RPMI7951 (cell line): ENCODE measurements at regions not wholly inside any gene's neighbourhood (a gene's known extent, or its start where the extent isn't known, plus 50 kb on each side); places are given as distances from the start of the nearest gene placed in this dataset.
A peak's percentile ranks its signal among the peaks of the same experiment; 100 is the strongest.
"Not testable (repeated sequence)": the region's sequence is repeated elsewhere in the genome, so short reads cannot be mapped to it uniquely, and the experiment has no call there.

Source experiments
- DNase-seq: peaks from one replicate; pipeline ENCODE4 v3.0.0-alpha.2; 2012; ENCODE audit warnings: low read depth

GRCh38 chr3:137116619-137117018 lies 158.8 kb downstream of the IL20RB start:
- DNase-seq: no peak

GRCh38 chr3:137121704-137122314 lies 164.0 kb downstream of the IL20RB start:
- DNase-seq: peak; percentile 43

GRCh38 chr3:137131081-137131480 lies 173.3 kb downstream of the IL20RB start:
- no peak for DNase-seq

- DNase-seq: no peak
Observed at GRCh38 chr3:137134431-137134830, 176.6 kb downstream of the IL20RB start.

GRCh38 chr3:137148406-137148805 lies 190.6 kb downstream of the IL20RB start:
- DNase-seq: no peak

GRCh38 chr3:137148917-137149316 lies 191.1 kb downstream of the IL20RB start:
- no peak for DNase-seq

GRCh38 chr3:137150825-137151224 lies 193.0 kb downstream of the IL20RB start:
- DNase-seq: no peak

- DNase-seq: peak; percentile 16
Observed at GRCh38 chr3:137153046-137153445, 195.3 kb downstream of the IL20RB start.

- peak; percentile 10 for DNase-seq
Observed at GRCh38 chr3:137163241-137163871, 205.6 kb downstream of the IL20RB start.

GRCh38 chr3:137163958-137164357 lies 206.2 kb downstream of the IL20RB start:
- DNase-seq: no peak

GRCh38 chr3:137165117-137165806 lies 207.5 kb downstream of the IL20RB start:
- DNase-seq: peak; percentile 85

- no peak for DNase-seq
Observed at GRCh38 chr3:137171834-137172603, 214.2 kb downstream of the IL20RB start.

- no peak for DNase-seq
Observed at GRCh38 chr3:137172728-137173127, 214.9 kb downstream of the IL20RB start.

- no peak for DNase-seq
Observed at GRCh38 chr3:137174514-137174913, 216.7 kb downstream of the IL20RB start.

GRCh38 chr3:137180220-137180619 lies 222.4 kb downstream of the IL20RB start:
- no peak for DNase-seq

- DNase-seq: no peak
Observed at GRCh38 chr3:137191133-137191923, 233.5 kb downstream of the IL20RB start.

GRCh38 chr3:137191951-137192350 lies 234.2 kb downstream of the IL20RB start:
- DNase-seq: no peak

GRCh38 chr3:137194301-137194700 lies 236.5 kb downstream of the IL20RB start:
- no peak for DNase-seq

GRCh38 chr3:137198374-137198773 lies 240.6 kb downstream of the IL20RB start:
- DNase-seq: not testable (repeated sequence)

- DNase-seq: no peak
Observed at GRCh38 chr3:137199678-137200077, 241.9 kb downstream of the IL20RB start.

- DNase-seq: no peak
Observed at GRCh38 chr3:137201066-137201465, 243.3 kb downstream of the IL20RB start.

- DNase-seq: no peak
Observed at GRCh38 chr3:137202941-137203340, 245.2 kb downstream of the IL20RB start.
